Hepatocyte (in vitro differentiated cells): ENCODE measurements at regions not wholly inside any gene's neighbourhood (a gene's known extent, or its start where the extent isn't known, plus 50 kb on each side); places are given as distances from the start of the nearest gene placed in this dataset.

ENCODE experiments used
- DNase-seq: peaks from one replicate; pipeline ENCODE4 v3.0.0-alpha.2; 2016; ENCODE audit warnings: low spot score
- H2AFZ ChIP-seq: fragments of 200-600 bp; sonication (generic); 2 replicates; pipeline ENCODE4 v1.6.0; 2016; ENCODE audit warnings: antibody characterized with exemption, mild to moderate bottlenecking
- H3K27ac ChIP-seq: fragments of 200-600 bp; sonication (generic); 2 replicates; pipeline ENCODE4 v1.5.1; 2016; ENCODE audit warnings: mild to moderate bottlenecking
- H3K27me3 ChIP-seq: fragments of 200-600 bp; sonication (generic); 2 replicates; pipeline ENCODE4 v1.6.1; 2016
- H3K36me3 ChIP-seq: fragments of 200-600 bp; sonication (generic); replicated peaks from 2 replicates; pipeline ENCODE4 v1.5.1; 2016; ENCODE audit warnings: low read depth; ENCODE audit not compliant: insufficient read depth
- H3K4me1 ChIP-seq: fragments of 200-600 bp; sonication (generic); 2 replicates; pipeline ENCODE4 v1.5.1; 2016; ENCODE audit warnings: mild to moderate bottlenecking, moderate library complexity; ENCODE audit not compliant: insufficient read depth
- H3K4me2 ChIP-seq: fragments of 200-600 bp; sonication (generic); 2 replicates; pipeline ENCODE4 v1.6.0; 2016
- H3K4me3 ChIP-seq: fragments of 200-600 bp; sonication (generic); 2 replicates; pipeline ENCODE4 v1.5.1; 2016; ENCODE audit warnings: mild to moderate bottlenecking
- H3K79me2 ChIP-seq: fragments of 200-600 bp; sonication (generic); 2 replicates; pipeline ENCODE4 v1.6.0; 2017; ENCODE audit warnings: mild to moderate bottlenecking
- H3K9me2 ChIP-seq: fragments of 200-600 bp; sonication (generic); replicated peaks from 2 replicates; pipeline ENCODE4 v1.6.0; 2017; ENCODE audit warnings: mild to moderate bottlenecking; ENCODE audit not compliant: insufficient read depth
- H3K9me3 ChIP-seq: fragments of 200-600 bp; sonication (generic); 2 replicates; pipeline ENCODE4 v1.5.1; 2016; ENCODE audit warnings: low read depth, mild to moderate bottlenecking
- H4K20me1 ChIP-seq: fragments of 200-600 bp; sonication (generic); 2 replicates; pipeline ENCODE4 v1.6.0; 2016; ENCODE audit warnings: mild to moderate bottlenecking; ENCODE audit not compliant: insufficient read depth, poor library complexity, severe bottlenecking
- CTCF ChIP-seq: fragments of 200-600 bp; sonication (generic); IDR thresholded peaks from 2 replicates; pipeline ENCODE4 v1.5.1; 2016; ENCODE audit warnings: antibody characterized with exemption, mild to moderate bottlenecking; ENCODE audit not compliant: poor library complexity
- EZH2 ChIP-seq: fragments of 200-600 bp; sonication (generic); IDR thresholded peaks from 2 replicates; pipeline ENCODE4 v1.6.1; 2016; ENCODE audit warnings: antibody characterized with exemption, mild to moderate bottlenecking, borderline replicate concordance
- EZH2phosphoT487 ChIP-seq: fragments of 200-600 bp; sonication (generic); IDR thresholded peaks from one replicate; pipeline ENCODE4 v1.6.1; 2018; ENCODE audit warnings: antibody characterized with exemption, mild to moderate bottlenecking, low read depth, moderate library complexity; ENCODE audit not compliant: unreplicated experiment, severe bottlenecking
- WGBS: methylation state at CpG from one replicate; pipeline ENCODE4 v1.1.6; 2016; ENCODE audit warnings: low lambda C conversion rate; ENCODE audit errors: missing lambda C conversion rate; 5-methylcytosine and 5-hydroxymethylcytosine counted together

GRCh38 chr4:137961051-137961438 lies 281.1 kb downstream of the SLC7A11 start:
- no peak overlapping the region for H2AFZ ChIP-seq
- no peak for TF ChIP-seq CTCF
- no peak for TF ChIP-seq EZH2phosphoT487
- no peak for TF ChIP-seq EZH2
- no peak overlapping the region for H3K27ac ChIP-seq

GRCh38 chr4:137960371-137961050 lies 281.6 kb downstream of the SLC7A11 start:
- no peaks in the 10 kb centered on the region for H3K36me3 ChIP-seq
- no peak for TF ChIP-seq EZH2phosphoT487
- no peak for TF ChIP-seq EZH2
- TF ChIP-seq CTCF, result no peak
- no peak for DNase-seq

More at GRCh38 chr4:137961051-137961438, 281.1 kb downstream of the SLC7A11 start:
- H3K4me2 ChIP-seq, result no peak overlapping the region
- H3K4me3 ChIP-seq, result no peak overlapping the region
- H3K36me3 ChIP-seq, result no peaks in the 10 kb centered on the region
- no peaks in the 10 kb centered on the region for H3K27me3 ChIP-seq
- no peaks in the 10 kb centered on the region for H3K4me1 ChIP-seq
- H4K20me1 ChIP-seq, result no peaks in the 10 kb centered on the region
- no peaks in the 10 kb centered on the region for H3K79me2 ChIP-seq
- DNase-seq, result peak; percentile 5
- no peaks in the 10 kb centered on the region for H3K9me3 ChIP-seq
- no peaks in the 10 kb centered on the region for H3K9me2 ChIP-seq

GRCh38 chr4:137957806-137958205 lies 284.3 kb downstream of the SLC7A11 start:
- TF ChIP-seq EZH2phosphoT487 (no peak), EZH2 (no peak), CTCF (no peak)
- no peaks in the 10 kb centered on the region for H4K20me1 ChIP-seq
- no peak overlapping the region for H3K4me2 ChIP-seq
- H3K9me3 ChIP-seq, result no peaks in the 10 kb centered on the region
- no peak overlapping the region for H3K27ac ChIP-seq
- no peak for DNase-seq
- WGBS, result 90% methylated on average over 3 of the region's 3 CpGs
- H3K27me3 ChIP-seq, result no peaks in the 10 kb centered on the region
- no peaks in the 10 kb centered on the region for H3K36me3 ChIP-seq
- H3K79me2 ChIP-seq, result no peaks in the 10 kb centered on the region
- no peak overlapping the region for H2AFZ ChIP-seq
- no peaks in the 10 kb centered on the region for H3K4me1 ChIP-seq
- H3K9me2 ChIP-seq, result no peaks in the 10 kb centered on the region
- H3K4me3 ChIP-seq, result no peak overlapping the region

More at GRCh38 chr4:137960371-137961050, 281.6 kb downstream of the SLC7A11 start:
- Histone ChIP-seq H3K4me2 (no peak overlapping the region), H2AFZ (no peak overlapping the region), H3K27ac (no peak overlapping the region), H4K20me1 (no peaks in the 10 kb centered on the region), H3K27me3 (no peaks in the 10 kb centered on the region), H3K9me2 (no peaks in the 10 kb centered on the region), H3K9me3 (no peaks in the 10 kb centered on the region), H3K4me1 (no peaks in the 10 kb centered on the region), H3K79me2 (no peaks in the 10 kb centered on the region), H3K4me3 (no peak overlapping the region)
- WGBS, result 60% methylated on average over 3 of the region's 3 CpGs

- no peaks in the 10 kb centered on the region for H3K36me3 ChIP-seq
- DNase-seq, result no peak
- TF ChIP-seq CTCF, result no peak
- no peak for TF ChIP-seq EZH2phosphoT487
- TF ChIP-seq EZH2, result no peak
- H3K4me3 ChIP-seq, result no peak overlapping the region
- H3K9me3 ChIP-seq, result no peaks in the 10 kb centered on the region
- H3K4me1 ChIP-seq, result no peaks in the 10 kb centered on the region
- H3K79me2 ChIP-seq, result no peaks in the 10 kb centered on the region
- no peak overlapping the region for H3K27ac ChIP-seq
- H3K9me2 ChIP-seq, result no peaks in the 10 kb centered on the region
- H2AFZ ChIP-seq, result no peak overlapping the region
- no peak overlapping the region for H3K4me2 ChIP-seq
- WGBS, result 92% methylated on average over 2 of the region's 2 CpGs
- H3K27me3 ChIP-seq, result no peaks in the 10 kb centered on the region
- no peaks in the 10 kb centered on the region for H4K20me1 ChIP-seq
Measured at GRCh38 chr4:137956256-137956655, 285.9 kb downstream of the SLC7A11 start.
